HG02870 (cell line): ENCODE measurements at regions not wholly inside any gene's neighbourhood (a gene's known extent, or its start where the extent isn't known, plus 50 kb on each side); places are given as distances from the start of the nearest gene placed in this dataset.
A peak's percentile ranks its signal among the peaks of the same experiment; 100 is the strongest.
"Not testable (repeated sequence)": the region's sequence is repeated elsewhere in the genome, so short reads cannot be mapped to it uniquely, and the experiment has no call there.

Experiments used
- ATAC-seq: cut with Tn5 transposase; IDR thresholded peaks from one replicate; pipeline ENCODE4 v1.9.1; 2021; ENCODE audit warnings: mild to moderate bottlenecking, moderate library complexity; ENCODE audit not compliant: unreplicated experiment

DNA sequence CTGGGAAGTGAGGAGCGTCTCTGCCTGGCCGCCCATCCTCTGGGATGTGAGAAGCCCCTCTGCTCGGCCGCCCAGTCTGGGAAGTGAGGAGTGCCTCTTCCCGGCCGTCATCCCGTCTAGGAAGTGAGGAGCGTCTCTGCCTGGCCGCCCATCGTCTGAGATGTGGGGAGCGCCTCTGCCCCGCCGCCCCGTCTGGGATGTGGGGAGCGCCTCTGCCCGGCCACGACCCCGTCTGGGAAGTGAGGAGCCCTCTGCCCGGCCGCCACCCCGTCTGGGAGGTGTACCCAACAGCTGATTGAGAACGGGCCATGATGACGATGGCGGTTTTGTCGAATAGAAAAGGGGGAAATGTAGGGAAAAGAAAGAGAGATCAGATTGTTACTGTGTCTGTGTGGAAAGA is 173.9 kb upstream of the PRSS1 start:
- ATAC-seq = not testable (repeated sequence)

DNA sequence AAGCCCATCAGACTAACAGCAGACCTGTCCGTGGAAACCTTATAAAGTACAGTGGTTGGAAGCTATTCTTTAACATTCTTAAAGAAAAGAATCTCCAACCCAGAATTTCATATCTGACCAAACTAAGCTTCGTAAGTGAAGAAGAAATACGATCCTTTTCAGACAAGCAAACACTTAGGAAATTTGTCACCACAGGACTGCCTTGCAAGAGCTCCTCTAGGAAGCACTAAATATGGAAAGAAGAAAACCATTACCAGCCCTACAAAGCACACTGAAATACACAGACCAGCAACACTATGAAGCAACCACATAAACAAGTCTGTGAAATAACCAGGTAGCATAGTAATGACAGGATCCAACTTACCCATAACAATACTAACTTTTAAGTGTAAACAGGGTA is 177.7 kb upstream of the PRSS1 start:
- ATAC-seq = no peak

DNA sequence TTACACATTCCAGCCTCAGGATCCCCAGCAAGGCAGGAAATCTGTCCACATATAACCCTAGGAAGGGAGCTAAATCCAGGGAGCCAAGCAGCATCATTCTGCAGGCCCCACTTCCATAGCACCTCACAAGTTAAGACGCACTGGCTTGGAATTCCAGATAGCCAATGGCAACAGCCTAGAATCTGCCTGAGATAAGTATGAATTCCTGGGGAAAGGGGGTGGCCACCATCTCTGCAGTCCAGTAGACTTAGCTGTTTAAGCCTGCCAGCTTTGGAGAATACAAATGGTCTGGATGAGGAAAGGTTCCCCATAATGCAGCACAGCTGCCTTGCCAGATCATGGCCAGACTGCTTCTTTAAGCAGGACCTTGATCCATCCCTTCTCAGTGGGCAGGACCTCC is 179.4 kb upstream of the PRSS1 start:
- no peak for ATAC-seq

DNA sequence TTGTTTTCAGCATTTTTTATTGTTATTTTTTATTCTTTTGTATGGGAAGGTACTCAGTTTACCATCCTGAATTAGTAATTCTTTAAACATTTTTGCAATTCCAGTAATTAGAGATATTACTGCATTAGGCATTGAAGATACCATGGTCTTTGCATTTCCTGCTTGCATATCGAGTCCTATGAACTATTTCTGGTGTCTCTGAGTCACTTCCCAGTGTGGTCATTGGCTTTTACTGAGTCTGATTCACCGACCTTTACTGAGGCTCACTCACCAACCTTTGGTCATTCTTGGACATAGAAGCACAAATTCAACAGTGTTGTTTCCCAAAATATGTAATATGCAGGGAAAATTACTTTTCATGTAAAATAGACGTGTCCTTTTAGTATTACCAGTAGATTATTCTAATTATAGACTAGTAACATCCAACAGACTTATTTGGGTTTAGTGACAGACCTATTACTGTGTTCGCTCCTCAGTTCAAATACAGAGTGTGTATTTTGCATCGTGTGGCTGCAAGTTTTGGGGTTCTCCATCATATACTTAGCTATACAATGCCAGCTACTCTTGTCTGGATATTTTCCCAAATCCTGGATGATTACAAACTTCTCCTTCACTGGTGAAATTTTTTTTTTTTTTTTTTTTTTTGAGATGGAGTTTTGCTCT is 180.7 kb upstream of the PRSS1 start:
- peak; percentile 67 for ATAC-seq

DNA sequence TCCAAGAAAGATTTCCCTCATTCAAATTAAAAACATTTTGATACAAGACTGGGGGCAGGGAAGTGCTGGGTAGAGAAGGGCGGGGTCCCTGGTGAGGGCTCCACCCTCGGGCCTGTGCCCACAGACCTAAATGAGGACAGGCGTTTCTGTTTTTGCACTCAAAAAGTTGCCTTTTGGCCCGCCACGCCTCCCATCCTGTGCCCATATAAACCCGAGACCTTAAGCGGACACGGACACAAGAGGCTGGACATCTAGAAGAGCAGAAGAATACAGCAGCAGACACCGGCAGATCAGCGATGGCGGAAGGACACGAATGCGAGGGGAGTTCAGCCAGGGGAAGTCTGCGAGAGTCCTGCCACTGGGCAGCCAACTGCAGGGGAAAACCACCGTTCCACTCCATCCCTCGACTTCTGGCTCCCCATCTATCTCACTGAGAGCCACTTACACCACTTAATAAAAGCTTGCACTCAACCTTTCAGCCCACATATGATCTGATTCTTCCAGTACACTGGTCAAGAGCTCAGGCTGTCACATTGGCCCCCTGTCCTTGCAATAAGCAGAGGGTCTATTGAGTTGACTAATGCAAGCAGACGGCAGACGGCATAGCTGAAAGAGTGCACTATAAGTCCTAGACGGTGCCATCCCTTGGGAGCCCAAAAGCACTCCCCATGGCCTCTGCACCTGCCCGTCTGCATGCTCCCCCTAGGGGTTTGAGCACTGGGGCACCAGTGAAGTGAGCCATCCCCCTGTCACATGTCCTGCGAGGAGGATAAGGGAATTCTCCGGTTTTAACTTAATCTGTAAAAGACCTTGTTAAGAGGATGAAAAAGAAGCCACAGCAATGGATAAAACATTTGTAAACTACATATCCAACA is 181.8 kb upstream of the PRSS1 start:
- ATAC-seq = no peak

DNA sequence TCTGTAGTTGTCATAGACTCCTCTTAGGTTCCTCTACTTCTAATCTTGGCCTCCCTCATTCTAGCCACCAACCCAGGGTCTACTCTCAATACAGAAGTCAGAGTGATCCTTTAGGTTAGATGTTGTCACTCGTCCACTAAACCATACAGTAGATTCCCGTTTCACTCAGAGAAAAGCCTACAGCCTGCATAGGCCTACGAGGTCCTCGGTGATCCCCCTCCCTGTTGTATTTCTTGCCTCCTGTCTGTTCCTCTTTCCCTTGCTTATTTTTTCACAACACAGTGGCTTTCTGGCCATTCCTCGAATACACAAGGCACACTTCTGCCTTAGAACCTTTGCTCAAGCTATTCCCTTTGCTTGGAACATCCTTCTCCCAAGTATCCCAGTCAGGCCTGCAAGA is 183.0 kb upstream of the PRSS1 start:
- ATAC-seq = no peak

DNA sequence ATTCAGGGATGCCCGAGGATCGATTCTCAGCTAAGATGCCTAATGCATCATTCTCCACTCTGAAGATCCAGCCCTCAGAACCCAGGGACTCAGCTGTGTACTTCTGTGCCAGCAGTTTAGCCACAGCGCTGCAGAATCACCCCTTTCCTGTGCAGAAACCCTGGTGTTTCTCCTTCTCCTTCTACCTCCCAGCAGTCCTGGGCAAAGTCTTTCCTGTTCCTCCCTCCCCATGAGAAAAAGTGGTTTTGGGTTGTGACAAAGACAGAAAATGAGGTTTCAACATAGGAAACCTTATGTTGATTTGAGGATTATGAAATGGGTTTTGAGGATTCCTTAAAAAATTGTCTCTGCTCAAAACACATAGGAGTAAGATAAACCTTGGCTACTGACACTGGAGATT is 185.1 kb upstream of the PRSS1 start:
- not testable (repeated sequence) for ATAC-seq

DNA sequence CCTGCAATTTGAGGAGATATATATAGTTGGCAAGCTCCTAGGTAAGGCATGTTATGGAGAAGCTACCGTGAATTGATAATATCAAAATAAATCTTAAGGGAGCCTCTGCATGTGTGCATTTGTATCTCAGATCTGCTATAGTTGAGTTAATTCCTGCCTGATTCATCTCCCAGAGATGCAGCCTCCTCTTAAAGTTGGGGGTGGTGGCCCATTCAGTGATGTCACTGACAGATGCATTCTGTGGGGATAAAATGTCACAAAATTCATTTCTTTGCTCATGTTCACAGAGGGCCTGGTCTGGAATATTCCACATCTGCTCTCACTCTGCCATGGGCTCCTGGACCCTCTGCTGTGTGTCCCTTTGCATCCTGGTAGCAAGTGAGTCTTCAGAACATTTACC is 185.8 kb upstream of the PRSS1 start:
- no peak for ATAC-seq

DNA sequence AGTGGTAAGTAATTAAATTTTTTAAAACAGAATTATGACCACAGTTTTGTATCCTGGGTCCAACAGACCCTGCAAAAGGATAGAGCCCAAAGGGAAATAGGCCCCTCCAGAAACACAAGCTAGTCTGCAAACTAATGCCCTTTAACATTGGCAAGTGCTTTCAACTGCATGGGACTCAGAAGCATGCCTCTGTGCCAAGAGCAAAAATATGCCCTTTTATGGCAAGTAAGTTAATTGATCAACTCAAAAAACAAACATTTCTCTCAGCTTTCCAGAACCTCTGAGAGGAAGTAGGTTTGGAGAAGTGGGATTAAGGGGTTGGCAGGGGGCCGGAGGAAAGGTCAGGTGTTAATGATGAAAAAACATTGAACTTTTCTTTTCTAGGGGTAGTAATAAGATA is 186.6 kb upstream of the PRSS1 start:
- no peak for ATAC-seq

DNA sequence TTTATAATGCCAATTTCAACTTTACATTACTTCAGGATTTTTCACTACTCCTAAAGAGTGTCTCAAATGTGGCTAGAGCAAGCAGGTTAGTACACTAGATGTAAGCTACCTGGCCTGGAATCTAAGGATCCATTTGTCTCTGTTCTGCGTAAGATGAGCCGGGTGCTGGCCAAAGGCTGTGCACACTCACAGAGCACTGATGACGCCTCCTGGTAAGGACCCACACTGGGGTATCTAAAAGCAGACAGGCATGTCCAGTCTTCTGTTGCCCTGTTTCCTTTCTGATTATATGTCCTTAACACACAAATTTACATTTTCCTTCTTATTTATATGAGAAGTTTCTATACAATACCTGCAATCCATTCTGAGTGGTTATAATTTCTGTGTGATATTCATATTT is 187.9 kb upstream of the PRSS1 start:
- ATAC-seq = not testable (repeated sequence)

DNA sequence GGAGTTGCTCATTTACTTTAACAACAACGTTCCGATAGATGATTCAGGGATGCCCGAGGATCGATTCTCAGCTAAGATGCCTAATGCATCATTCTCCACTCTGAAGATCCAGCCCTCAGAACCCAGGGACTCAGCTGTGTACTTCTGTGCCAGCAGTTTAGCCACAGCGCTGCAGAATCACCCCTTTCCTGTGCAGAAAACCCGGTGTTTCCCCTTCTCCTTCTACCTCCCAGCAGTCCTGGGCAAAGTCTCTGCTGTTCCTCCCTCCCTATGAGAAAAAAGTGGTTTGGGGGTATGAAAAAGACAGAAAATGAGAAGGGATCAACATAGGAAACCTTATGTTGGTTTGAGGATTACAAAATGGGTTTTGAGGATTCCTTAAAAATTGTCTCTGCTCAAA is 188.5 kb upstream of the PRSS1 start:
- not testable (repeated sequence) for ATAC-seq

DNA sequence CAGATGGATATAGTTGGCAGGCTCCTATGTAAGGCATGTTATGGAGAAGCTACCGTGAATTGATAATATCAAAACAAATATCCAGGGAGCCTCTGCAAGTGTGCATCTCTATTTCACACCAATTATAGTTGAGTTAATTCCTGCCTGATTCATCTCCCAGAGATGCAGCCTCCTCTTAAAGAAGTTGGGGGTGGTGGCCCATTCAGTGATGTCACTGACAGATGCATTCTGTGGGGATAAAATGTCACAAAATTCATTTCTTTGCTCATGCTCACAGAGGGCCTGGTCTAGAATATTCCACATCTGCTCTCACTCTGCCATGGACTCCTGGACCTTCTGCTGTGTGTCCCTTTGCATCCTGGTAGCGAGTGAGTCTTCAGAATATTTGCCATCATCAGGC is 189.1 kb upstream of the PRSS1 start:
- ATAC-seq = no peak

DNA sequence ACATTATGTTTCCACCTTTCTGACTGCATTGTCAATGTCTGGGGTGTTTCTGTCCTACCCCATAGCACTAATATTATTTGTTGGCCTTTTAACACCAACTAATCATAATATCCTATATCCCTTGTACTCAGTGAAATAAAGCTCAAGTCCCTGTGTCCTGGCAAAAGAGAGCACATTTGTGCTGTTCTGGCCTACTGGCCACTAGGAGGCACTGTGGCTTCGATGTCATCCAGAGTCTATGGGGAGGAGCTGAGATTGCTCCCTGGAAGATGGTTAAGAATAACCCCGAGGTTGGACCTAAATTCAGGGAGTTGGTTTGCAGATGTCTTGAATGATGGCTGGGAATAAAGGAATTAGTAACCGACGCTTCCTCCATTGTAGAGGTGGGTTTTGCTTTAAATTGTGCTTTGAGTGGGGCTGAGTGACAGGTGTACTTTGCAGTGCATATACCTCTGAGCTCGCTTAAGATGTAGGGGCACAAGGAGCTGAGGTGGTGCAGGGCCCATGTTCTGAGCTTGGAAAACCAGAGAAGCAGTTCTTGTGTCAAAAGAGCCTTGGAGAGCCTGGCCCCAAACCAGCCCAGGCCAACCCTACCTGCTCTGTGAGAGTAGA is 191.2 kb upstream of the PRSS1 start:
- ATAC-seq = peak; percentile 87

DNA sequence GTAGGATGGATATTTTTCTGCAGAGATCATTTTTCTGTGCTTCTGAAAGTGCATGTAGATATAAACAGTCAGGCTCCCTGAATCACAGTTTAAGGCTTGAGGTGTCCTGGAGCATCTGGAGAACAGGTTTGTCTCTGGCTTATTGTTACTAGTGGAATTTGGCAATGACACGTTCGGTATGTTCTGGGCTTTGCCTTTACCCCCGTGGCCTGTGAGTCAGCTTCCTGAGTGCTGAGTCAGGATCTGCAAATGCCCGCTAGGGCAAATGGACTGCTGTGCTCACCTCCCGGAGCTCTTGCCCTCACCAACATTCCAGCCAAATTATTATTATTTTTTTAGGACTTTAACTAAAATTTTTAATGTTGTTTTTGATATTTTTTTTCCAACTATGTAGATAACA is 192.5 kb upstream of the PRSS1 start:
- ATAC-seq = no peak

DNA sequence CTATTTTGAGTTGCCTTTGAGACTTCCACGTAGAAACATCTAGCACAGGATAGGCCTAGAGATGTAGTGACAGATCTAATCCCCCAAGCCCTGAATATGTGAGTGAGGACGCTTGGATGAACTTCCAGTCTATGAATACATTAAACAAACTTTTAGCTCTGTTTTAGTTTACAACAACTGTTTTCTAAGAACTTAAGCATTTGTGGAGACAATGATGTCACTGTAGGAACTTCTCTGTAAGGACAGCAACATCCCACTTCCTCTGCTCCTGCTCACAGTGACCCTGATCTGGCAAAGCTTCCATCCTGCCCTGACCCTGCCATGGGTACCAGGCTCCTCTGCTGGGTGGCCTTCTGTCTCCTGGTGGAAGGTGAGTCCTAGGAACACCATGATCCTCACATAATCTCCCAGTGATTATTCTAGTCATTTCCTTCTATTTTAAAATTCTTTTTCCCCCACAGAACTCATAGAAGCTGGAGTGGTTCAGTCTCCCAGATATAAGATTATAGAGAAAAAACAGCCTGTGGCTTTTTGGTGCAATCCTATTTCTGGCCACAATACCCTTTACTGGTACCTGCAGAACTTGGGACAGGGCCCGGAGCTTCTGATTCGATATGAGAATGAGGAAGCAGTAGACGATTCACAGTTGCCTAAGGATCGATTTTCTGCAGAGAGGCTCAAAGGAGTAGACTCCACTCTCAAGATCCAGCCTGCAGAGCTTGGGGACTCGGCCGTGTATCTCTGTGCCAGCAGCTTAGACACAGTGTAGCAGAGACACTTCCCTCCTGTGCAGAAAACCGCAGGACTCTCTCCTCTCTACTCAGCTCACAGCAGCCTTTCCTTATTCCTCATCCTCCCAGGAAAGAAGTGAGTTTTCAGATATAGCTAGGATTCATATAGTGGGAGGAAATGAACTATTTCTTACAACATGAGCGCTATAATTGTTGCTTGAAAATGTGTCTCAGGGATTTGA is 194.4 kb upstream of the PRSS1 start:
- ATAC-seq = no peak

DNA sequence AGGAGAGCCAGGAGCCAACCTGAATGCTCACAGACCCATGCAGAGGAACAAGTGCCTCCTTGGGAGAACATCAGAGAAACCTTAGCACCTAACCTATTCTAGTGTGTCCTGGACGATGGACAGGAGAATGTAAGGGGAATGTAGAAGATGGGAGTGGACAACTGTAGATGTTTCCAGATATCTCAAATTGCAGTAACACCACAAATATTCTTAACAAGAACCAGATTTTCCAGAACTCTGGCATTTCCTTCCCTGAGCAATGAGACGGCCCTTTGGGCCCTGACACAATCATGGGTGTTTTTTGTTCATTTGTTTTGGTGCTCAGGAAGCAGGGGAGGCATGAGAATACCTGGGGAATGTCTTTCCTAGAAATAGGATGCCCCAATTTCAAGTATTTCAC is 196.1 kb upstream of the PRSS1 start:
- no peak for ATAC-seq

DNA sequence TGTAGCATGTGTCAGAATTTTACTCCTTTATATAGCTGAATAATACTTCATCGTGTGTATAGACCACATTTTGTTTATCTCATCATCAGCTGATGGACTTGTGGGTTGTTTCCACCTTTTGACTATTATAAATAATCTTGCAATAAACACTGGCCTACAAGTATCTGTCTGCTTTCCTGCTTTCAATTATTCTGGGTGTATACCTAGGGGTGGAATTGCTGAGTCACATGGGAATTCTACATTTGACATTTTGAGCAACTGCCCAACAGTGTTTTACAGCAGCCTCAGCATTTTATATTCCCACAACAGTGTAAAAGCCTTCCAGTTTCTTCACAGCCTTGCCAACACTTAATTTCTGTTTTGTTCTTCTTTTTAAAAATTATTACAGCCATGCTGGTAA is 200.3 kb upstream of the PRSS1 start:
- no peak for ATAC-seq

DNA sequence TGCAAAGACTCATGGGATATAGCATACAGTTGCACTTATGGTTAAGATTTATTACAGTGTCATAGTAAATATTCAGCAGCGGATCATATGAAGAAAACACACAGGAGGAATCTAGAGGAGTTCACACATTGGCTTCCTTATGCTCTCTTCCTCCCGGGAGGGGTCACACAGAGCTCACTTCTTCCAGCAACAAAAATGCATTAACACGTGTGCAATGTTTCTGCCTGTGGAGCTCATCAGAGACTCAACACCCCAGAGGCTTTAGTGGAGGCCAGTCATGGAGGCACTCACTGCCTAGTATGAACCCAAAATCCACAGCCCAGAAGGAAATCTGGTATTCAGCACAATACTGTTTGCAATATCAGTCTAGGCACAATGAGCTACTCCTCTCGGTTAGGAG is 202.8 kb upstream of the PRSS1 start:
- no peak for ATAC-seq

DNA sequence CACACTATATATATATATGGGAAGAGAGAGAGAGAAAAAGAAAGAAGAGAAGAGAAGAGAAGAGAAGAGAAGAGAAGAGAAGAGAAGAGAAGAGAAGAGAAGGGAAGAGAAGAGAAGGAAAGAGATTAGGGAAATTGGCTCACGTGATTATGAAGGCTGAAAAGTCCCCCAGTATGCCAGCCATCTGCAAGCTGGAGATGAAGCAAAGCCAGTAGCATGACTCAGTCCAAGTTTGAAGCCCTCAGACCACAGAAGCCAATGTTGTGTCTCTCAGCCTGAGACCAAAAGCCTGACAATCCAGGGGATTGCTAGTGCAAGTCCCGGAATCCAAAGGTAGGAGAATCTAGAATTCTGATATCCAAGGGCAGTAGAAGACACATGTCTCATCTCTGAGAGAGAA is 206.3 kb upstream of the PRSS1 start:
- ATAC-seq = no peak

DNA sequence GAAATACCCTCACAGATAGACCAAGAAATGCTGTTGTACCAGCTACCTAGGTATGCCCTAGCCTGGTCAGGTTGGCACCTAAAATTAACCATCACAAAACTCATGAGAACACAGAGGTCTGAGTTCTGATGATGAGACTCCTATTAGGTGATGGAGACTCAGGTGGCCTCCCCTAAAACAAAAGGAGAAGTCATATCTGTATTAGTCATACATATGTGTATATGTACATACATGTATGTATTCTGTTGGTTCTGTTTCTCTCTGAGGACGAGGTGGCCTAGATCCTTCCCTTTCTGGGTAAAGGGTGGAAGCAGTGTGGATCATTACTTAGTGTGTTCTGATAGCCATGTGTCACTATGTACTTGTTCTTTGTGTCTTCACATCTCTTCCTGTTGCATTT is 207.2 kb upstream of the PRSS1 start:
- no peak for ATAC-seq

DNA sequence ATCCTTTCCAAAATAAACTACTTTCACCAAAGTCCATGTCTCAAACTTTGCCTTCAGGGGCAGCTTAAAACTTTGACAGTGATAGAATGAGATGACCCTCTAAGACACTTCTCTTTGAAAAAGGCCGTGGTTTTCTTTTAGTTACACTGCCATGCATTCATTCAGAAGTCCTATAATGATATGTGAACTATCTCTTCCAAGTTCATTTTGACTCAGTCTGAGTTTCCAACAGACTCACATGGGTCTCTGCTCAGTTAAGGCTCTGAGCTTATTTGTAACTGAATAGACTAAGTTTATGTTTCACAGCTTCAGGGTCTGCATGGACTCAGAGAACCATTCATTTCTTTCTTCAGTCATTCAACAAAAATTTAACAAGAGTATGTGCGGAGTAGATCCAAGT is 208.9 kb upstream of the PRSS1 start:
- no peak for ATAC-seq
